ENCODE measurements at regions not wholly inside any gene's neighbourhood (a gene's known extent, or its start where the extent isn't known, plus 50 kb on each side); places are given as distances from the start of the nearest gene placed in this dataset.
A peak's percentile ranks its signal among the peaks of the same experiment; 100 is the strongest.

DNA sequence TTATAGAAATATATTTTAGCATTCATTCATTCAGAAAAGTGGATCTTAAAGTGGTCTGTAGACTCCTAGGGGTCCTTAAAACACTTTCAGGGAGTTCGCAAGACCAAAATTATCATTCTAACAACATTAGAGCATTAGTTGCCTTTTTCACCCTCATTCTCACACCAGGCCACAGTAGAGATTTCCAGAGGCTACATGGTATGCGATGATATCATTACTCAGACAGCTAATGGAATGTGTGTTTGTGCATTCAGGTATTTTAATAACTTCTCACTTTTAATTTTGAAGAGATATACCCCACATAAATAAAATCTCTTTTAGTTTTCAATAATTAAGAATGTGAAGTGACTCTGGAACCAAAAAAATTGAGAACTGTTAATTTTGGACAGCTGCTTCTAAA lies 206.9 kb downstream of the NSUN3 start:
- DNase-seq, result no peak

DNA sequence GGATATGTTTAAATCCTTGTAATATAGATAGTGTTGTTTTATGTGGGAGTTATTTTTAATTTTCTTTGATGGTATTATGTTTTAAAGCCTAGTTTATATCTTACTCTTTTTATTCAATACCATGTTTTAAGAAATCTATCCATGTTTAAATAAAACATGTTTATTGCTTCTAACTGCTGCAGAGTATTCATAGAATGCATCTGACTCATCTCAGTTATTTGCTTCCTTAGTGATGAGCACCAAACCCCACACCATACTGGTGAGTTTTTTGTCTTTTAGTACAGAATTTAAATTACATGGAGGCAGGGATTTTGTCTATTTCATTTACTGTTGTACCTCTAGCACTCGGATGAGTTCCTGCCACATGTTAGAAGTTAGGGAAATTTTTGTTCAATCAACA lies 209.2 kb downstream of the NSUN3 start:
- no peak for DNase-seq

DNA sequence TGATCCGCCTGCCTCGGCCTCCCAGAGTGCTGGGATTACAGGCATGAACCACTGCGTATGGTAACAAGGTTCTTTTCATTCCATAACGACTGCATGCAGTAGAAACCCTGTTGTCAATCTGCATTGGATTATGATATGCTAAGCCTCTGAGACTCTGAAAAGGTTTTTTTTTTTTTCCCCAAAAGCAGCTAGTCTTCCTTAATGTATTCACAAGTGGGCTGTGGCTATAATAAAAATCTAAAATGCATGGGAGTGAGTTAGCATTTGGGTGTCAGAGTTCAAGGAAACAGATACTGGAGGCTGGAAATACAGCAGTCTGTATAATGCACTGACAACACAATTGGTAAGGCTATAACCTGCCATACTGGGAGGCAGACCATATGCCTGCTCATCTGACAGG lies 218.1 kb downstream of the NSUN3 start:
- DNase-seq, result no peak

GRCh38 chr3:94285872-94286271 lies 223.0 kb downstream of the NSUN3 start:
- no peak for DNase-seq

- DNase-seq, result no peak
Observed at GRCh38 chr3:94291686-94292085, 228.8 kb downstream of the NSUN3 start.

DNA sequence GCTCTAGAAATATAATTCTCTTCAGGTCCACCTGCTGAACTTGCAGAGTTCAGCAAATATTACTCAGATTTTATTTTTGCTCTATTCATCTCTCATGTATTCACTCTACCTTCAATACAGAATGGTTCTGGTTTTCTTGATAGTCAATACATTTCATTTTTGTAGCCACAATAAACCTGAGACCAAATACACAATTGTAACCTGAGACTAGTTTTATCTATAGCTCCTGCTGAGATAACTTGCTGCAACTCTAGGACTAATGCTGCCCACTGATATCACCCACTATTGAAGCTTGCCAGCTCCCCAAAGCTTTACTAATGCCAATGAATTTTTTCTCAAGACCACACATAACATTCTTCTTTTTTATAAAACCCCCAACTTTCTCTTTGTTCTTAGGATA lies 229.3 kb downstream of the NSUN3 start:
- DNase-seq, result no peak

DNA sequence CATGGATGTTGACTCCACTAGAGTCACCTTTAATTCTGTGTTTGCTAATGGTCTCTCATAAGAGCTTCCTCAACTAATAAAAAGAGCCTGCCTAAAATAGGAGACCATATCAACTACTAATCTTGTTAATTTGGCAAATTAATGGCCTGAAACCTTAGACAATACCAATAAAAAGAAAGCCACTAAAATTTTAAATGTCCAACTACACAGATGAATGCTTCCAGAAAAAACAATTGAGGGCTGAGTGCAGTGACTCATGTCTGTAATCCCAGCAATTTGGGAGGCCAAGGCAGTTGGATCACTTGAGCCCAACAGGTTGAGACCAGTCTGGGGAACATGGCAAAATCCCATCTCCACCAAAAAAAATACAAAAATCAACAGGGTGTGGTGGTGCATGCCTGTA lies 230.9 kb downstream of the NSUN3 start:
- no peak for DNase-seq

DNA sequence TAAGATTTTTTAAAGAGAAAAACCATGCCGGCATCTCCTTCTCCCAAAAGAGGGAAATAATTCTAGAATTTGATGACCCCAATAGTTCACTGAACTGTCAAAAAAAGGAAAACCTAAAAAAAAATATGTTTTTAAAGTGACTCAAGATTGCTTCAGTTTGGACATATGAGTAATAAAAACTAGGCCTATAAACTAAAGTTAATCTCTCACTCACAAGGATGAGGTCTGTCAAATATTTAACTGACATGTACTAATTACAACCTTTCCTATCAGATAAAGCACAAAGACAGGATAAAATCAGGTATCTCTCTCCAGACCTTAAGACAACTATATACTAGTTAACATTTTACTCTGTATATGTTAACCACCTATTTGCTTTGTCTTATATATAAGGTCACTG lies 231.9 kb downstream of the NSUN3 start:
- no peak for DNase-seq

- no peak for DNase-seq
Observed at GRCh38 chr3:94299716-94300115, 236.9 kb downstream of the NSUN3 start.

- no peak for DNase-seq
Observed at GRCh38 chr3:94301366-94301765, 238.5 kb downstream of the NSUN3 start.

GRCh38 chr3:94303266-94303665 lies 240.4 kb downstream of the NSUN3 start:
- no peak for DNase-seq

- DNase-seq, result no peak
Observed at GRCh38 chr3:94303897-94304296, 241.0 kb downstream of the NSUN3 start.

DNA sequence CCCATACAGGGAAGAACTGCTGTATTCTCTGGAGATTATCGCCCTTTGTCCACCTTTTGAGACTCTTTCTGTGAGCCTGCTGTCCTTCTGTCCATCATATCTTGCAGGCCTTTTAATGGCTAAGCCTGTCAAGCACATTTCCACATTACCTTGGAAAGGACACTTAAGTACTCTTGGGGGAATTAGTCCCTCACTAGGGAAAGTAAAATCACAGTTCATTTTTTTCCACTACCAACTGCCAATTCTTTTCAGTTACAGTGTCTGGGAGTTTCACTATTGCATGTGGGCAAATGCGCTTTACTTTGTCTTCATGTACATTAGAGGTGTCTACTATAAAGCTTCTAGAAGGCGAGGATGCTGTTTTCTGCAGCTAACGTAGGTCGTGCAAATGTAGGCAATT lies 242.1 kb downstream of the NSUN3 start:
- no peak for DNase-seq

- no peak for DNase-seq
Observed at GRCh38 chr3:94305835-94306611, 243.2 kb downstream of the NSUN3 start.

GRCh38 chr3:94307588-94307987 lies 244.7 kb downstream of the NSUN3 start:
- DNase-seq, result no peak

DNA sequence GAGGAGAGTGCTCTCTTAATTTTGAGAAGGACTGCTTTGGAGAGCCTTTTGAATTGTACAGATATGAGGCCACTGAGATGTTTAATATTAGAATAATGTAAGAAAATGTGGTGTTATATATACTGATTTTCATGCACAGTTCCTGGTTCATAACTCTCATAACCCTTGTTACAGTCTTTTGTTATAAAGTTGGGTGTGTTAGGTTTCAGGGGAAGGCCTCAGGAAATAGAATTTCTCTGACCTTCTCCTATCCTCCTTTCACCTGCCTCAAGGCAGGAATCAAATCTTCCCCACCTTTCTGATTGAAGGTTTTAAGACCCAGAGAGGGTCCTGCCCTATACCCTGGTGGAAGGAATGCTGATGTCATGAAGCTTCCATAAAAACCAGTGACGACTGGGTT lies 245.9 kb downstream of the NSUN3 start:
- DNase-seq, result no peak

DNA sequence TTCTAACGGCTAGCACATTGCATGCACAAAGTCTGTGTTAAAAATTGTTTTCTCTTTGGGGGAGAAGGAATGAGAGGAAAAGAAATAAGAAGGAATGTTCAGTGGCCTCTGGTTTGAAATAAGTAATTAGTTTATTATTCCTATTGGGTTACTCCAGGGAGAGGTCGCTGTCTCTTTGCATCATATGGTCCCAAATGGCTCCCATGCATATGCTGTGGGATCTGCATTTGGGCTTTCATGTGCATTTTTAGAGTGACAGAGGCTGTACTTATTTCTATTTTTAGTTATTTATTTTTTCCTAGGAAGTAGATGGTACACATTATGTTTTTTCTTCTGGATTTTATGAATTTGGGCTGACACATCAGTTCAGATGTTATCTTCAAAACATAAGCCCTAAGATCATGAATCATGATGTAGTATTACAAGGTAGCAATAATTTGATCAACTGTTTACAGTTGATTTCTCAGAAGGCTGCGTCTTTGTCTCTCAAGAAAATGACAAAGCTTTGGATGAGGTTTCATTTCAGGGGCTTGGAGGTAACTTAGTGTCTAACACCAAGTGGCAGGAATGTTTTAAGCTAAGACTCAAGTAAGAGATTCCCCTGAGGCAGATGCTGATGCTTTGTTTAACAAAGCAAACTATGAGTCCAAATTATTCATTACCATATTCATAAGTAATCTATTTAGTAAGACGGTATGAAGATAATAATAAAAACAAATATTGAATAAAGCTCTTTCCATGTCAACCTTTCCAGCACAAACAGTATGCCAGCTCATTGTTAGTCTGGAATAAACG lies 247.7 kb downstream of the NSUN3 start:
- no peak for DNase-seq

- DNase-seq, result no peak
Observed at GRCh38 chr3:94311651-94312050, 248.8 kb downstream of the NSUN3 start.

DNA sequence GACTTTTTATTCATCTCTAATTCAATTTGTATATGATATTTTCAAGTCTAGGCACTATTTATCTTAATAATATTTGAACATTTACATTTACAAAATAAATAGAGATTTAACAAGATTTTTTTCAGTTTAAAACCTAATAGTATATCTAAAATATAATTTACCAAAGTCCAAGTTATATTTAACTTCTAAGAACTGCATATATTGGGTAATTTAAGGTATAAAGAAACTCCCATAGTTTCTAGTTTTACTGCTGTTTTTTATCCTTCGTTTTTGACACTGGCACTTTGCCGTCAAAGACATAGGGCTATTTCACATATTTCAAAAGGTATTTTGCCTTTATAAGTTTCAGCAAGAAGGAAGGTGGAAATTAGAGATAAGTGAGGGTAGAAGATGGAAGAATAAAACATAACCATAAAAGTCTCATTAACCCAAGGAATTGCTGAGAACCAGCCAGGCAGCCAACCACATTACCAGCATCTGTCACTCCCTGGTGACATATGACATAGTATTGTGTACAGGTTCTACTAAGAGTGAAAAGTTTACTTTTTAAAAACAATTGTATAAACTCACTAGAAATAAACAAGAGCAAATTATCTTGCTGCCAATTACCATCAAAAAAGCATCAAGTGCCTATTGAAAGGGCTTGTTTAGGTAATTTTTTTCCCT lies 251.5 kb downstream of the NSUN3 start:
- no peak for DNase-seq

DNA sequence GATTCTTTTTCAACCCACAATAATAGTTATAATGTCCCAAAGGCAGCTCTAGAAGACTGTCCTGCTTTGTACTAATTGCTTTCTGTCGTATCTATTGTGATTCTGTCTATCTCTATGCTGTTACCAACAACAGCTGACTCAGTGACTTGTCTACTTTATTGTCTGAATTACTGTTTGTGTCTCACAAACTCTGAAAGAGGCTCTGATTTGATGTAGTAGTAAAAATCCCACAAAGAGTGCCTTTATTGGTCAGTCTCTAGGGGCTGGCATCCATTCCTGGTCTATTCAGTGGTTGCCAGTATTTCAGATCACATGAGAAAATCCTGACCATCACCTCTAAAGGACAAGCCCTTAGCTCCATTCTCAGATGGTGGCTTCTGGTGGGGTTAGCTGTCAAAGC lies 254.2 kb downstream of the NSUN3 start:
- DNase-seq, result no peak

DNA sequence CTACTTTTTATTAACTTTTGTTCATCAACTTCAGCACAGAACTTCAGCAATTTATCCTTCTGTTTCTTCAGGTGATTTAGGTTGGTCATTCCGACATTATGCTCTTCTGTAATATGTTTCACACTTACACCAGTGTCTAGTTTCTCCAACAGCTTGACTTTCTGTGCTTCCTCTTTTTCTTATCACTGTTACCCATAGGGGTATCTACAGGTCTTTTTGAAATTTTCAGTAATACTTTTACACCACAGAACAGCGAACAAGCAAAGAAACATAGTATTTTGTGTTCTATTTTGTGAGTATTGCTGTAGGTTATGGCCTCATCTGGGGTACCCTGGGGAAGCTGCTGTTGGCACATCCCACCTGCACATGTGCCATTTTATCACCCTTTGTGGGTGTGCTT lies 260.7 kb downstream of the NSUN3 start:
- DNase-seq, result no peak

DNA sequence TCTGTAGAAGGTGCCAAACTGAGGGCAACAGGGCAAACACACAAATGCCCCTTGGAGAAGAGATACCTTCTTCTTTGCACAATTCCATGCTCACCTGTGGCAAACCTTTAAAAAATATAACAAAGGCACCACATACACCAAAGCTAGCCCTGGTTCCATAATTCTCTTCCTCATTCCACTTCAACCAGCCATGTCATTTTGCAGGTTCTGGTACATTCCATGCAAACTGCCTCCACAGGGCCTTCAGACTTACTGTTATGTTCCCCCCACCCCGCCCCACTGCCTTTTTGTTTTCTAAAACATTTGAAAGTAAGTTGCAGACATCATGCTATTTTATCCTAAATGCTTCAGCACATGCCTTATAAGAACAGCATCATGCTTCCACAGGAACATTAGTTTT lies 269.0 kb downstream of the NSUN3 start:
- DNase-seq, result no peak

DNA sequence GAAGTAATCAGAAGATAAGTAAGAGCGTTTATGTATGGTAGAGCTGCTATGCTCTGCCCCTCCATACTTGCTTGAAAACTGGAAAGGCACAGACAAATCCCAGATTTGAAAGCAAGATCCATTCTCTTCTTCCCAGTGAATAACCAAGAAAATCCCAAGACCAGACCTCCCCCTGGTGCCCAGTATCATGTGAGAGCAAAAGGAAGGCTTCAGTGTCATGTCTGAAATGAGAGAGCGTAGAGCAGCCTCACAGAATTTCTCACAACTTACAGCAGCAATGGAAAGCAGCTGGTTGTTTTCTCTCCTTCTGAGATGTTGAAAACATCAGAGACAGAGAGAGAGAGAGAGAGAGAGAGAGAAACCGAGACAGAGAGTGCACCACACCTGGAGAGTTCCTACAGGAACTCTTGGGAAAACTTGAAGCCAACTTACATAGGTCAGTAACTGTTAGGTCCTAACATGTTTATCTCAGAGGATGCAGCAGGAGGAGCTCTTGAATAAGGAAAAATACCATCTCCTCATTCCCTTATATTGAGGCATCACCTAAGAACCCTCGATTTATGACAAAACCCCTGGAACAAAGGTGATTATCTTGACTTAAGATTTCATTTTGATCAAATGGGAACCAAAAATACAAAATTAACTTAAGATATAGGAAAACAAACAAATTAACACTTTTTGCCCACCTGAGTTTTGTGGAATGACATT lies 273.3 kb downstream of the NSUN3 start:
- DNase-seq, result peak; percentile 11

Data from 8988T (cell line).